ENCODE measurements at regions not wholly inside any gene's neighbourhood (a gene's known extent, or its start where the extent isn't known, plus 50 kb on each side); places are given as distances from the start of the nearest gene placed in this dataset.

DNA sequence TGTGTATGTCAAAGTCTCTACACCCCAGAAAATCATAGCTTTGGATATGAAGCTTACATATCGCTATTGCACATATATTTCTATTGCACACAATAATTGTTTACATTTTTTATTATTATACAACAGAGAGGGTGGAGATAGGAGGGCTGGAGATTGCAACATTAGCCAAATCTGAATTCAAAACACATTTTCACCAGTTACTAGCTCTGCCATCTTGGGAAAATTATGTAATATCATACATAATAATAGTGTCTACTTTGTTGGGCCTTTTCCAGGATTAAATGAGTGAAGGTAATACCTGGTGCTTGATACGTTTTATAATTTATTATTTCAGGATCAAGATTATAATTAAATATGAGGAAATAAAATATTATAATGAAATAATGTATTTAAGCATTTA is 507.4 kb upstream of the TBX3 start:
- H3K27me3 ChIP-seq = no peaks in the 10 kb centered on the region
- no peak overlapping the region for H3K27ac ChIP-seq
- H3K4me3 ChIP-seq = no peak overlapping the region
- ATAC-seq (ENCODE audit: low FRiP score in 2 of 2) (peak in 1 of 2 donors; percentile 50), DNase-seq (no peak)
- WGBS, 2 donors = 81 to 88% methylated on average over 2 of the region's 2 CpGs
- H3K4me1 ChIP-seq = no peaks in the 10 kb centered on the region
- H3K9me3 ChIP-seq = no peaks in the 10 kb centered on the region
- no peaks in the 10 kb centered on the region for H3K36me3 ChIP-seq
- TF ChIP-seq, protein P1, sequence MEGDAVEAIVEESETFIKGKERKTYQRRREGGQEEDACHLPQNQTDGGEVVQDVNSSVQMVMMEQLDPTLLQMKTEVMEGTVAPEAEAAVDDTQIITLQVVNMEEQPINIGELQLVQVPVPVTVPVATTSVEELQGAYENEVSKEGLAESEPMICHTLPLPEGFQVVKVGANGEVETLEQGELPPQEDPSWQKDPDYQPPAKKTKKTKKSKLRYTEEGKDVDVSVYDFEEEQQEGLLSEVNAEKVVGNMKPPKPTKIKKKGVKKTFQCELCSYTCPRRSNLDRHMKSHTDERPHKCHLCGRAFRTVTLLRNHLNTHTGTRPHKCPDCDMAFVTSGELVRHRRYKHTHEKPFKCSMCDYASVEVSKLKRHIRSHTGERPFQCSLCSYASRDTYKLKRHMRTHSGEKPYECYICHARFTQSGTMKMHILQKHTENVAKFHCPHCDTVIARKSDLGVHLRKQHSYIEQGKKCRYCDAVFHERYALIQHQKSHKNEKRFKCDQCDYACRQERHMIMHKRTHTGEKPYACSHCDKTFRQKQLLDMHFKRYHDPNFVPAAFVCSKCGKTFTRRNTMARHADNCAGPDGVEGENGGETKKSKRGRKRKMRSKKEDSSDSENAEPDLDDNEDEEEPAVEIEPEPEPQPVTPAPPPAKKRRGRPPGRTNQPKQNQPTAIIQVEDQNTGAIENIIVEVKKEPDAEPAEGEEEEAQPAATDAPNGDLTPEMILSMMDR (IDR thresholded peaks at IDR 0.05) = no peak
- TF ChIP-seq POLR2A (IDR thresholded peaks at IDR 0.05) (no peak), POLR2AphosphoS5 (IDR thresholded peaks at IDR 0.05) (no peak), EP300 (IDR thresholded peaks at IDR 0.05) (no peak)

DNA sequence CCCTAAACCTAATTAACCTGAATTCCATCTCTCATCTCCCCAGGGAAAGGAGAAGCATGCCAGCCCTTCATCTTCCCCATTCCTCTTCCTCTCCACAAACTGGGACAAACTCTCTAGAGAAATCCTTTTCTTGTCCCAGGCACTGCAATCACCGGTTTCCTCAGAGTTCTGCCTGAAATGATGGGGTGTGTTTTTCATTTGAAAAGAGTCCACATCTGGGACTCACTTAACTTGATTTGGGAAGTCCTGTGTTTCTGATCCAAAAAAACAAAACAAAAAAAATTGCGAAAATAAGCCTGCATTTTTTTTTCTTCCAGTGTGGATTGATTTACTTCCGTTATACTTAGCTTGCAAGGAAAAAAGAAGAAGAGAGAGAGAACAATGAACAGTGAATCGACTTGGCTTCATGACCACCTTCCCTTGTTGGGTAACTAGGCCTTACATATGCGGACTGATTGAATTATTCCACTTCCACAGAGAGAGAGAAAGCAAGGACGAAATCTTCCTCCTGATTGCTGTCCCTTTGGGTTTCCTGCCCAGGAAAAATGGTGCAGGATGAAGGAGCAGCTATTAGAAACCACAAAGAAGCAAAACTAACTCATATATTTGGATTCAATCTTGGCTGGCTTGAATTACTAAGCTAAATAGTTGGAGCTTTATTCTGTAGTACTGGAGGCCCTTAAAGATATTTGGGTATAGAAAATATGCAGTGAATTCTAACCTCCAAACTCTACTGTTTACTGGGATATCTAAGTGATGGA is 506.2 kb upstream of the TBX3 start:
- H3K9me3 ChIP-seq = no peaks in the 10 kb centered on the region
- no peaks in the 10 kb centered on the region for H3K36me3 ChIP-seq
- DNase-seq = no peak
- 73 to 77% methylated on average over 6 of the region's 6 CpGs for WGBS, 2 donors
- TF ChIP-seq, protein P1 (IDR thresholded peaks at IDR 0.05) = no peak
- no peak for TF ChIP-seq POLR2A (IDR thresholded peaks at IDR 0.05)
- TF ChIP-seq POLR2AphosphoS5 (IDR thresholded peaks at IDR 0.05) = no peak
- TF ChIP-seq EP300 (IDR thresholded peaks at IDR 0.05) = no peak
- no peak overlapping the region for H3K4me3 ChIP-seq
- H3K4me1 ChIP-seq = no peaks in the 10 kb centered on the region
- no peak for ATAC-seq (ENCODE audit: low FRiP score in 2 of 2)
- no peak overlapping the region for H3K27ac ChIP-seq
- H3K27me3 ChIP-seq = no peaks in the 10 kb centered on the region

DNA sequence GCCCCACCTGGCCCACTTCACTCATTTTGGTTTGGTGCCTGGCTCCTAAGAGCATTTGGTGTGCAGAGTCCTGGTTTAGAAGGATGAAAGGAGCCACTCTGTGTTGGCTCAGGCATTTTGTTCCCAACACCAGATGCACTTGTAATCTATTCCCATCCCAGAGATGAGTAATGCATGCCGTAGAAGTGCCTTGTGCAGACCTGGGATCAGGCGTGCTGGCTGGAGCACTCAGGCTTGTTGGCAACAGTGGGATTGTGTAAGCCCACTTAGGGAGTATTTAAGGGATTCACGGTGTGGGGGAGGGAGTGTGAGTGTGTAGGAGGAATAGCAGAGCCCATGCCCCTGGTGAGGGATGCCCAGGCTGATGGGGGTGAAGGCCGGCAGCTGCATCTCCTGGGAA is 501.5 kb upstream of the TBX3 start:
- WGBS, 2 donors = 78 to 100% methylated on average over 4 of the region's 4 CpGs

DNA sequence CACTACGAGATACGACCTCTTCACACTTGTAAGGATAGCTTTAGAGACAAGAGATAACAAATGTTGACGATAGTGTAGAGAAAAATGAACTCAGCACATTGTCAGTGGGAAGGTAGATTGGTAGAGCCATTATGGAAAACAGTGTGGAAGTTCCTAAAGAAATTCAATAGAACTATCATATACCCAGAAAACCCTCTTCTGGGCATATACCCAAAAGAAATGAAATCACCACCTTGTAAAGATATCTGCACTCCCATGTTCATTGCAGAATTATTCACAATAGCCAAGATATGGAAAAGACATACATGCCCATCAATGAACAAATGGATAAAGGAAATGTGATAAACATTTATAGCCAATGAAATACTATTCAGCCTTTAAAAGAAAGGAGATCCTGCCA is 499.8 kb upstream of the TBX3 start:
- TF ChIP-seq POLR2A (IDR thresholded peaks at IDR 0.05) (no peak), EP300 (IDR thresholded peaks at IDR 0.05) (no peak), POLR2AphosphoS5 (IDR thresholded peaks at IDR 0.05) (no peak)
- TF ChIP-seq, protein P1 (IDR thresholded peaks at IDR 0.05) = no peak

More for the DNA sequence above, 501.5 kb upstream of the TBX3 start:
- ATAC-seq (ENCODE audit: low FRiP score in 2 of 2) (peak; percentile 34 to 35), DNase-seq (no peak)
- Histone ChIP-seq H3K4me3 (no peak overlapping the region), H3K27me3 (no peaks in the 10 kb centered on the region), H3K9me3 (no peaks in the 10 kb centered on the region), H3K36me3 (no peaks in the 10 kb centered on the region), H3K27ac (no peak overlapping the region), H3K4me1 (no peaks in the 10 kb centered on the region)
- TF ChIP-seq POLR2AphosphoS5 (IDR thresholded peaks at IDR 0.05) = no peak
- TF ChIP-seq POLR2A (IDR thresholded peaks at IDR 0.05) = no peak
- no peak for TF ChIP-seq EP300 (IDR thresholded peaks at IDR 0.05)
- TF ChIP-seq, protein P1 (IDR thresholded peaks at IDR 0.05) = no peak

DNA sequence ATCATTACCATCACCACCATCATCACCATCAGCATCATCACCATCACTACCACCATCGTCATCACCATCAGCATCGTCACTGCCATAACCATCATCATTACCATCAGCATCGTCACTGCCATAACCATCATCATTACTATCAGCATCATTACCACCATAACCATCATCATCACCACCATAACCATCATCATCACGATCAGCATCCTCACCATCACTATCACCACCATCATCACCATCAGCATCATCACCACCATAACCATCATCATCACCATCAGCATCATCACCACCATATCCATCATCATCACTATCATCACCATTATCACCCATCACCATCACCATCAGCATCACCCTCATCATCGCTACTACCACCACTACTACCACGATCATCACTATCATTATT is 493.9 kb upstream of the TBX3 start:
- H3K4me3 ChIP-seq = no peak overlapping the region
- WGBS, 2 donors = 96 to 97% methylated on average over 6 of the region's 6 CpGs

More for the DNA sequence above, 499.8 kb upstream of the TBX3 start:
- H3K9me3 ChIP-seq = no peaks in the 10 kb centered on the region
- no peak overlapping the region for H3K4me3 ChIP-seq
- ATAC-seq (ENCODE audit: low FRiP score in 2 of 2) (no peak), DNase-seq (no peak)
- no peaks in the 10 kb centered on the region for H3K4me1 ChIP-seq
- no peaks in the 10 kb centered on the region for H3K27me3 ChIP-seq
- H3K27ac ChIP-seq = no peak overlapping the region
- no peaks in the 10 kb centered on the region for H3K36me3 ChIP-seq
- 82 to 89% methylated on average over 3 of the region's 3 CpGs for WGBS, 2 donors

More for the DNA sequence above, 493.9 kb upstream of the TBX3 start:
- DNase-seq (no peak), ATAC-seq (ENCODE audit: low FRiP score in 2 of 2) (no peak)
- no peaks in the 10 kb centered on the region for H3K4me1 ChIP-seq
- H3K36me3 ChIP-seq = no peaks in the 10 kb centered on the region
- TF ChIP-seq POLR2A (IDR thresholded peaks at IDR 0.05) (no peak), POLR2AphosphoS5 (IDR thresholded peaks at IDR 0.05) (no peak), EP300 (IDR thresholded peaks at IDR 0.05) (no peak)
- TF ChIP-seq, protein P1 (IDR thresholded peaks at IDR 0.05) = no peak
- no peaks in the 10 kb centered on the region for H3K9me3 ChIP-seq
- no peak overlapping the region for H3K27ac ChIP-seq
- H3K27me3 ChIP-seq = no peaks in the 10 kb centered on the region

Data from upper lobe of left lung (tissue), 6 donors.